ENCODE measurements at regions not wholly inside any gene's neighbourhood (a gene's known extent, or its start where the extent isn't known, plus 50 kb on each side); places are given as distances from the start of the nearest gene placed in this dataset.

DNA sequence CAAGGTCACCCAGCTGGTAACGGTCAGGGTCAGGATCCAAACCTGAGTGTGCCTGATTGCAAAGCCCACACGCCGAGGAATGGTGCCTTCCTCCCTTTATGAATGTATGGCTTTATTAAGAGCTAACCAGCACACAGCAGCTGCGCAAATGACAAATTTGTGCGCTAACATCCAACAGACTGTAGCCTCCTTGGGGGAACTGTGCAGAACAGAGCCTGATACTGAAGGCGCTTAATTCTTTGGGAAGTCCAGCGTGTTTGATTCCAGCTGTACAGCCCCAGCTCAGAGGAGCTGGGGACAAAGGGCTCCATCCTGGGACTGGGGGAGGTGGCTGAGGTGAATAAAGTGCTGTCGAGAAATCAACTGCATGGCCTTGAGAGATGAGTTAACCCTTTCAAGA, 75.7 kb upstream of the JARID2 start (continued):
- TF ChIP-seq ZBTB26 (tag by site-specific recombination; optimal IDR thresholded peaks at IDR 0.05) (no peak), HOXD13 (CRISPR knock-in tag; IDR thresholded peaks at IDR 0.05; ENCODE audit: borderline replicate concordance) (no peak), SCRT2 (tag by site-specific recombination; IDR thresholded peaks at IDR 0.05) (no peak), ZNF76 (tag by site-specific recombination; IDR thresholded peaks at IDR 0.05; ENCODE audit: borderline replicate concordance, low read depth) (no peak), ZNF10 (tag by site-specific recombination; IDR thresholded peaks at IDR 0.05) (no peak), ZNF521 (tag by site-specific recombination; IDR thresholded peaks at IDR 0.05) (no peak), KLF1 (tag by site-specific recombination; IDR thresholded peaks at IDR 0.05) (no peak), FEZF1 (tag by site-specific recombination; IDR thresholded peaks at IDR 0.05) (no peak), ZNF16 (tag by site-specific recombination; IDR thresholded peaks at IDR 0.05; ENCODE audit: low read depth) (no peak)

DNA sequence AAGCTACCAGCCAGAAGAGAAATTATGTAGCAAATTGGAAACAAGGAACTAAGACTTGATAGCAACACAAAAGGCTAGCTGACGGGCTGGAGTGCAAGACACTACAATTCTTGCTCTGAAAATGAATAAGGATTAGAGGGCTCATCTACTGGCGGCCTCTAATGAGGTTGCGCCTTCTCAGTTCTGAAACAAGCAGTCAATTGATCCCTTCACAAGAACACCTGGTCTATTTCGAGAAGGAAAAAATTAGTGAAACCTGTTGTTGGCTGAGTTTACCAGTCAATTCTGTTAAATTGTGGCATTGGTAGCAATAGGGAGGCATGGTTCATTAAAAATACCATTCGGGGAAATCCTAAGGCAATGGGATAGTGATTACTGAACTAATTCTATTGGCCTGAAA, 74.8 kb upstream of the JARID2 start:
- Histone ChIP-seq H3K4me3 (ENCODE audit: low read depth, low read length) (no peak overlapping the region), H3K9me3 (ENCODE audit: control insufficient read depth, insufficient read depth, low read depth, low read length) (no peaks in the 10 kb centered on the region), H3K36me3 (ENCODE audit: control insufficient read depth in 2 of 2, insufficient read depth in 1 of 2, low read length in 2 of 2) (no peaks in the 10 kb centered on the region), H3K4me1 (ENCODE audit: control insufficient read depth, insufficient read depth, low read length) (no peaks in the 10 kb centered on the region), H3K27ac (ENCODE audit: extremely low read depth, low read depth, low read length) (no peak overlapping the region)
- ChIA-PET CTCF (no interaction called here), POLR2A (no interaction called here)
- TF ChIP-seq ZNF426 (tag by site-specific recombination; IDR thresholded peaks at IDR 0.05) (no peak), ATF2 (tag by site-specific recombination; IDR thresholded peaks at IDR 0.05; ENCODE audit: low read depth) (no peak), YY2 (tag by site-specific recombination; IDR thresholded peaks at IDR 0.05) (no peak), ZFP37 (tag by site-specific recombination; IDR thresholded peaks at IDR 0.05) (no peak), KLF8 (tag by site-specific recombination; IDR thresholded peaks at IDR 0.05) (no peak), REPIN1 (tag by site-specific recombination; IDR thresholded peaks at IDR 0.05; ENCODE audit: low read depth) (no peak), ZNF37A (tag by site-specific recombination; IDR thresholded peaks at IDR 0.05) (no peak), ZSCAN4 (tag by site-specific recombination; IDR thresholded peaks at IDR 0.05) (no peak), IKZF3 (tag by site-specific recombination; IDR thresholded peaks at IDR 0.05) (no peak), HOXA7 (CRISPR knock-in tag; IDR thresholded peaks at IDR 0.05; ENCODE audit: borderline replicate concordance) (no peak), ZNF214 (tag by site-specific recombination; IDR thresholded peaks at IDR 0.05; ENCODE audit: borderline replicate concordance) (no peak), ZNF416 (tag by site-specific recombination; IDR thresholded peaks at IDR 0.05) (no peak), ZNF610 (tag by site-specific recombination; IDR thresholded peaks at IDR 0.05; ENCODE audit: borderline replicate concordance) (no peak), ZSCAN16 (tag by site-specific recombination; IDR thresholded peaks at IDR 0.05) (no peak), ZNF350 (tag by site-specific recombination; IDR thresholded peaks at IDR 0.05) (no peak), ZNF549 (tag by site-specific recombination; IDR thresholded peaks at IDR 0.05) (no peak), SP3 (tag by site-specific recombination; IDR thresholded peaks at IDR 0.05) (no peak), ZNF776 (tag by site-specific recombination; IDR thresholded peaks at IDR 0.05; ENCODE audit: borderline replicate concordance) (no peak)
- TF ChIP-seq, protein P1, sequence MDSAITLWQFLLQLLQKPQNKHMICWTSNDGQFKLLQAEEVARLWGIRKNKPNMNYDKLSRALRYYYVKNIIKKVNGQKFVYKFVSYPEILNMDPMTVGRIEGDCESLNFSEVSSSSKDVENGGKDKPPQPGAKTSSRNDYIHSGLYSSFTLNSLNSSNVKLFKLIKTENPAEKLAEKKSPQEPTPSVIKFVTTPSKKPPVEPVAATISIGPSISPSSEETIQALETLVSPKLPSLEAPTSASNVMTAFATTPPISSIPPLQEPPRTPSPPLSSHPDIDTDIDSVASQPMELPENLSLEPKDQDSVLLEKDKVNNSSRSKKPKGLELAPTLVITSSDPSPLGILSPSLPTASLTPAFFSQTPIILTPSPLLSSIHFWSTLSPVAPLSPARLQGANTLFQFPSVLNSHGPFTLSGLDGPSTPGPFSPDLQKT (IDR thresholded peaks at IDR 0.05; ENCODE audit: borderline replicate concordance, low read depth, low read length): no peak
- TF ChIP-seq, protein P2, sequence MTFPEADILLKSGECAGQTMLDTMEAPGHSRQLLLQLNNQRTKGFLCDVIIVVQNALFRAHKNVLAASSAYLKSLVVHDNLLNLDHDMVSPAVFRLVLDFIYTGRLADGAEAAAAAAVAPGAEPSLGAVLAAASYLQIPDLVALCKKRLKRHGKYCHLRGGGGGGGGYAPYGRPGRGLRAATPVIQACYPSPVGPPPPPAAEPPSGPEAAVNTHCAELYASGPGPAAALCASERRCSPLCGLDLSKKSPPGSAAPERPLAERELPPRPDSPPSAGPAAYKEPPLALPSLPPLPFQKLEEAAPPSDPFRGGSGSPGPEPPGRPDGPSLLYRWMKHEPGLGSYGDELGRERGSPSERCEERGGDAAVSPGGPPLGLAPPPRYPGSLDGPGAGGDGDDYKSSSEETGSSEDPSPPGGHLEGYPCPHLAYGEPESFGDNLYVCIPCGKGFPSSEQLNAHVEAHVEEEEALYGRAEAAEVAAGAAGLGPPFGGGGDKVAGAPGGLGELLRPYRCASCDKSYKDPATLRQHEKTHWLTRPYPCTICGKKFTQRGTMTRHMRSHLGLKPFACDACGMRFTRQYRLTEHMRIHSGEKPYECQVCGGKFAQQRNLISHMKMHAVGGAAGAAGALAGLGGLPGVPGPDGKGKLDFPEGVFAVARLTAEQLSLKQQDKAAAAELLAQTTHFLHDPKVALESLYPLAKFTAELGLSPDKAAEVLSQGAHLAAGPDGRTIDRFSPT (tag by site-specific recombination; IDR thresholded peaks at IDR 0.05): no peak
